ENCODE measurements at regions not wholly inside any gene's neighbourhood (a gene's known extent, or its start where the extent isn't known, plus 50 kb on each side); places are given as distances from the start of the nearest gene placed in this dataset.

DNA sequence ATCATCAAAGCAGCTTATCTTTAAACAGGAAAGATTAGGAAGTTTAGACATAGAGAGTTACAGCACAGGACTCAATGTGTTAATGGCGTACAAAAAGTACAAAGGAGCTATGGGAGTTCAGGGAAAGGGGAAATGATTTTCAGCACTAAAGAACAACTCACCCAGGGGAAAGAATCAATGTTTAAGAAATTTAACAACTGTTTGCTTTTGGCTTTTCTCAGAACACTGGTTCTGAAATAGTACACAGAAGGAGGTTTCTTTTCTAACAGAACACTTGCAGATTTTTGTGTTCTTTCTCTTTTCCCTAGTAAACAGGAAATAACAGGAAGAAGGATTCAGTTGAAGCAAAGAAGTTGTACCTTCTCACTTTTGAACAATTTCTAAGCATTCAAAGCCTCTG, 71.3 kb upstream of the GHR start:
- Histone ChIP-seq H3K9me3 (ENCODE audit: insufficient read depth, low read length, severe bottlenecking) (no peaks in the 10 kb centered on the region), H3K36me3 (ENCODE audit: insufficient read depth, low read length) (no peaks in the 10 kb centered on the region), H3K9ac (ENCODE audit: low read depth, low read length) (no peak overlapping the region), H3K4me3 (ENCODE audit: low read depth in 1 of 2, low read length in 2 of 2) (no peak overlapping the region), H3K4me1 (ENCODE audit: insufficient read depth, low read length) (no peaks in the 10 kb centered on the region), H3K79me2 (ENCODE audit: insufficient read depth, low read length) (no peaks in the 10 kb centered on the region), H3K27ac (ENCODE audit: low read length) (no peak overlapping the region), H3K27me3 (ENCODE audit: insufficient read depth, low read length, poor library complexity) (no peaks in the 10 kb centered on the region), H3K4me2 (ENCODE audit: insufficient read depth, low read length) (no peak overlapping the region), H4K20me1 (ENCODE audit: insufficient read depth, low read length) (no peaks in the 10 kb centered on the region), H2AFZ (ENCODE audit: low read depth, low read length) (no peak overlapping the region)
- no peak for ATAC-seq (ENCODE audit: insufficient read depth, low read depth)
- no peak for DNase-seq
- no peak for TF ChIP-seq EZH2 (IDR thresholded peaks at IDR 0.05; ENCODE audit: borderline replicate concordance, low read depth, low read length, severe bottlenecking)
- TF ChIP-seq CTCF (IDR thresholded peaks at IDR 0.05; ENCODE audit: borderline replicate concordance, extremely low read depth, low read length, poor library complexity, severe bottlenecking), result no peak

DNA sequence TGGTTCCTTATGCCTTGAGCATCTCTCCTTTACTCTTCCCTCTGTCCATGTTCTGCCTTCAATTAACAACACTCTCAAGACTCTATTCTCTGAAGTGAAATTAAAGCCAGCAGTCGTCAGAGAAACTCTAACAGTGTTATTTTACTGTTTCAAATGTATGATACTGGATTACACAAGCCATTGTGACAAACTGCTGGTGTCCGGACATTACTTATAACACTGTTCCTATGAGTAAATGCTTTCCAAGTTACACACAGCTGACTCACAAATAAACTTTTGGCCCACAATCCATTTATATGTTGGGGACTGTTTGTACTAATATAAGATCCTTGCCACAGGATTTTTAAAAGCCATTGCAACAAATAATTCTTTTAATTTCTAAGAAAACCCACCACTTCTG, 63.2 kb upstream of the GHR start:
- Histone ChIP-seq H4K20me1 (ENCODE audit: insufficient read depth, low read length) (no peaks in the 10 kb centered on the region), H3K9me3 (ENCODE audit: insufficient read depth, low read length, severe bottlenecking) (no peaks in the 10 kb centered on the region), H3K27me3 (ENCODE audit: insufficient read depth, low read length, poor library complexity) (no peaks in the 10 kb centered on the region), H2AFZ (ENCODE audit: low read depth, low read length) (no peak overlapping the region), H3K36me3 (ENCODE audit: insufficient read depth, low read length) (no peaks in the 10 kb centered on the region), H3K27ac (ENCODE audit: low read length) (no peak overlapping the region), H3K9ac (ENCODE audit: low read depth, low read length) (no peak overlapping the region), H3K4me3 (ENCODE audit: low read depth in 1 of 2, low read length in 2 of 2) (no peak overlapping the region), H3K79me2 (ENCODE audit: insufficient read depth, low read length) (no peaks in the 10 kb centered on the region), H3K4me2 (ENCODE audit: insufficient read depth, low read length) (no peak overlapping the region), H3K4me1 (ENCODE audit: insufficient read depth, low read length) (no peaks in the 10 kb centered on the region)
- TF ChIP-seq EZH2 (IDR thresholded peaks at IDR 0.05; ENCODE audit: borderline replicate concordance, low read depth, low read length, severe bottlenecking) (no peak), CTCF (IDR thresholded peaks at IDR 0.05; ENCODE audit: borderline replicate concordance, extremely low read depth, low read length, poor library complexity, severe bottlenecking) (no peak)
- ATAC-seq (ENCODE audit: insufficient read depth, low read depth) (no peak), DNase-seq (no peak)

- Histone ChIP-seq H3K27ac (ENCODE audit: low read length) (no peak overlapping the region), H3K27me3 (ENCODE audit: insufficient read depth, low read length, poor library complexity) (no peaks in the 10 kb centered on the region), H3K4me1 (ENCODE audit: insufficient read depth, low read length) (no peaks in the 10 kb centered on the region), H3K4me2 (ENCODE audit: insufficient read depth, low read length) (no peak overlapping the region), H4K20me1 (ENCODE audit: insufficient read depth, low read length) (no peaks in the 10 kb centered on the region), H2AFZ (ENCODE audit: low read depth, low read length) (no peak overlapping the region), H3K9me3 (ENCODE audit: insufficient read depth, low read length, severe bottlenecking) (no peaks in the 10 kb centered on the region), H3K4me3 (ENCODE audit: low read depth in 1 of 2, low read length in 2 of 2) (no peak overlapping the region), H3K36me3 (ENCODE audit: insufficient read depth, low read length) (no peaks in the 10 kb centered on the region), H3K9ac (ENCODE audit: low read depth, low read length) (no peak overlapping the region), H3K79me2 (ENCODE audit: insufficient read depth, low read length) (no peaks in the 10 kb centered on the region)
- ATAC-seq (ENCODE audit: insufficient read depth, low read depth) (no peak), DNase-seq (no peak)
- no peak for TF ChIP-seq EZH2 (IDR thresholded peaks at IDR 0.05; ENCODE audit: borderline replicate concordance, low read depth, low read length, severe bottlenecking)
Measured at GRCh38 chr5:42360616-42361314, 62.5 kb upstream of the GHR start.

GRCh38 chr5:42361315-42361688, 61.9 kb upstream of the GHR start:
- H3K27me3 ChIP-seq (ENCODE audit: insufficient read depth, low read length, poor library complexity), result no peaks in the 10 kb centered on the region
- H3K4me2 ChIP-seq (ENCODE audit: insufficient read depth, low read length), result no peak overlapping the region
- no peak for ATAC-seq (ENCODE audit: insufficient read depth, low read depth)
- H3K4me1 ChIP-seq (ENCODE audit: insufficient read depth, low read length), result no peaks in the 10 kb centered on the region
- H3K27ac ChIP-seq (ENCODE audit: low read length), result no peak overlapping the region
- H3K36me3 ChIP-seq (ENCODE audit: insufficient read depth, low read length), result no peaks in the 10 kb centered on the region
- no peaks in the 10 kb centered on the region for H3K79me2 ChIP-seq (ENCODE audit: insufficient read depth, low read length)
- TF ChIP-seq EZH2 (IDR thresholded peaks at IDR 0.05; ENCODE audit: borderline replicate concordance, low read depth, low read length, severe bottlenecking) (no peak), CTCF (IDR thresholded peaks at IDR 0.05; ENCODE audit: borderline replicate concordance, extremely low read depth, low read length, poor library complexity, severe bottlenecking) (no peak)
- no peaks in the 10 kb centered on the region for H4K20me1 ChIP-seq (ENCODE audit: insufficient read depth, low read length)
- H2AFZ ChIP-seq (ENCODE audit: low read depth, low read length), result no peak overlapping the region
- no peaks in the 10 kb centered on the region for H3K9me3 ChIP-seq (ENCODE audit: insufficient read depth, low read length, severe bottlenecking)
- H3K9ac ChIP-seq (ENCODE audit: low read depth, low read length), result no peak overlapping the region
- no peak for DNase-seq
- no peak overlapping the region for H3K4me3 ChIP-seq (ENCODE audit: low read depth in 1 of 2, low read length in 2 of 2)
